ENCODE measurements at regions not wholly inside any gene's neighbourhood (a gene's known extent, or its start where the extent isn't known, plus 50 kb on each side); places are given as distances from the start of the nearest gene placed in this dataset.

DNA sequence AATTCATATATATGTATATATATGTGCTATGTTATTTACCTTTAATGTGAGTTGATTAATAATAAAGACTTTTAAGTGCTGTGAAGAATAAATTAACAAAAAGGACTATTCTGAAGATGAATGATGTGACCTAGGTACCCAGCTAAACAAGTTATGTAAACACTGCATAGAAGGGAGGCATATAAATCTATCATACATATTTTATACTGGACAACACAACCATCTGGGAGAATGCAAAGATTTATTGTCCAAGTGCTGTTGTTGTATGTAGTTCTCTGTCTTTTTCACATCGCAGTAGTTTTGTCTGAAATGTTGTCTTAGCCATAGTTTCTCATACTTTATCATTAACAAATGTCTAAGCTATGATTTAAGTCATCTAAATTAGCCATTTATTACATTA lies 337.6 kb downstream of the PCDH18 start:
- TF ChIP-seq PAX8 (IDR thresholded peaks at IDR 0.05) = no peak
- TF ChIP-seq, protein P1, sequence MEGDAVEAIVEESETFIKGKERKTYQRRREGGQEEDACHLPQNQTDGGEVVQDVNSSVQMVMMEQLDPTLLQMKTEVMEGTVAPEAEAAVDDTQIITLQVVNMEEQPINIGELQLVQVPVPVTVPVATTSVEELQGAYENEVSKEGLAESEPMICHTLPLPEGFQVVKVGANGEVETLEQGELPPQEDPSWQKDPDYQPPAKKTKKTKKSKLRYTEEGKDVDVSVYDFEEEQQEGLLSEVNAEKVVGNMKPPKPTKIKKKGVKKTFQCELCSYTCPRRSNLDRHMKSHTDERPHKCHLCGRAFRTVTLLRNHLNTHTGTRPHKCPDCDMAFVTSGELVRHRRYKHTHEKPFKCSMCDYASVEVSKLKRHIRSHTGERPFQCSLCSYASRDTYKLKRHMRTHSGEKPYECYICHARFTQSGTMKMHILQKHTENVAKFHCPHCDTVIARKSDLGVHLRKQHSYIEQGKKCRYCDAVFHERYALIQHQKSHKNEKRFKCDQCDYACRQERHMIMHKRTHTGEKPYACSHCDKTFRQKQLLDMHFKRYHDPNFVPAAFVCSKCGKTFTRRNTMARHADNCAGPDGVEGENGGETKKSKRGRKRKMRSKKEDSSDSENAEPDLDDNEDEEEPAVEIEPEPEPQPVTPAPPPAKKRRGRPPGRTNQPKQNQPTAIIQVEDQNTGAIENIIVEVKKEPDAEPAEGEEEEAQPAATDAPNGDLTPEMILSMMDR (IDR thresholded peaks at IDR 0.05 in 2 of 3, conservative IDR thresholded peaks at IDR 0.05 in 1 of 3; ENCODE audit: control insufficient read depth in 2 of 3, extremely low read depth in 1 of 3, insufficient read depth in 1 of 3, low read depth in 3 of 3, low read length in 3 of 3) = no peak
- TF ChIP-seq, protein P2, sequence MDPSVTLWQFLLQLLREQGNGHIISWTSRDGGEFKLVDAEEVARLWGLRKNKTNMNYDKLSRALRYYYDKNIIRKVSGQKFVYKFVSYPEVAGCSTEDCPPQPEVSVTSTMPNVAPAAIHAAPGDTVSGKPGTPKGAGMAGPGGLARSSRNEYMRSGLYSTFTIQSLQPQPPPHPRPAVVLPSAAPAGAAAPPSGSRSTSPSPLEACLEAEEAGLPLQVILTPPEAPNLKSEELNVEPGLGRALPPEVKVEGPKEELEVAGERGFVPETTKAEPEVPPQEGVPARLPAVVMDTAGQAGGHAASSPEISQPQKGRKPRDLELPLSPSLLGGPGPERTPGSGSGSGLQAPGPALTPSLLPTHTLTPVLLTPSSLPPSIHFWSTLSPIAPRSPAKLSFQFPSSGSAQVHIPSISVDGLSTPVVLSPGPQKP (IDR thresholded peaks at IDR 0.05; ENCODE audit: low read depth, low read length) = no peak
- no peak for TF ChIP-seq BCL11A (IDR thresholded peaks at IDR 0.05; ENCODE audit: low read depth, low read length)
- TF ChIP-seq RCOR1 (conservative IDR thresholded peaks at IDR 0.05; ENCODE audit: low read depth, low read length) = no peak
- no peak for TF ChIP-seq SIX5 (IDR thresholded peaks at IDR 0.05; ENCODE audit: low read depth, low read length, severe bottlenecking)
- TF ChIP-seq, protein P3, sequence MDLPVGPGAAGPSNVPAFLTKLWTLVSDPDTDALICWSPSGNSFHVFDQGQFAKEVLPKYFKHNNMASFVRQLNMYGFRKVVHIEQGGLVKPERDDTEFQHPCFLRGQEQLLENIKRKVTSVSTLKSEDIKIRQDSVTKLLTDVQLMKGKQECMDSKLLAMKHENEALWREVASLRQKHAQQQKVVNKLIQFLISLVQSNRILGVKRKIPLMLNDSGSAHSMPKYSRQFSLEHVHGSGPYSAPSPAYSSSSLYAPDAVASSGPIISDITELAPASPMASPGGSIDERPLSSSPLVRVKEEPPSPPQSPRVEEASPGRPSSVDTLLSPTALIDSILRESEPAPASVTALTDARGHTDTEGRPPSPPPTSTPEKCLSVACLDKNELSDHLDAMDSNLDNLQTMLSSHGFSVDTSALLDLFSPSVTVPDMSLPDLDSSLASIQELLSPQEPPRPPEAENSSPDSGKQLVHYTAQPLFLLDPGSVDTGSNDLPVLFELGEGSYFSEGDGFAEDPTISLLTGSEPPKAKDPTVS (IDR thresholded peaks at IDR 0.05; ENCODE audit: low read depth, low read length) = no peak
- TF ChIP-seq, protein P4, sequence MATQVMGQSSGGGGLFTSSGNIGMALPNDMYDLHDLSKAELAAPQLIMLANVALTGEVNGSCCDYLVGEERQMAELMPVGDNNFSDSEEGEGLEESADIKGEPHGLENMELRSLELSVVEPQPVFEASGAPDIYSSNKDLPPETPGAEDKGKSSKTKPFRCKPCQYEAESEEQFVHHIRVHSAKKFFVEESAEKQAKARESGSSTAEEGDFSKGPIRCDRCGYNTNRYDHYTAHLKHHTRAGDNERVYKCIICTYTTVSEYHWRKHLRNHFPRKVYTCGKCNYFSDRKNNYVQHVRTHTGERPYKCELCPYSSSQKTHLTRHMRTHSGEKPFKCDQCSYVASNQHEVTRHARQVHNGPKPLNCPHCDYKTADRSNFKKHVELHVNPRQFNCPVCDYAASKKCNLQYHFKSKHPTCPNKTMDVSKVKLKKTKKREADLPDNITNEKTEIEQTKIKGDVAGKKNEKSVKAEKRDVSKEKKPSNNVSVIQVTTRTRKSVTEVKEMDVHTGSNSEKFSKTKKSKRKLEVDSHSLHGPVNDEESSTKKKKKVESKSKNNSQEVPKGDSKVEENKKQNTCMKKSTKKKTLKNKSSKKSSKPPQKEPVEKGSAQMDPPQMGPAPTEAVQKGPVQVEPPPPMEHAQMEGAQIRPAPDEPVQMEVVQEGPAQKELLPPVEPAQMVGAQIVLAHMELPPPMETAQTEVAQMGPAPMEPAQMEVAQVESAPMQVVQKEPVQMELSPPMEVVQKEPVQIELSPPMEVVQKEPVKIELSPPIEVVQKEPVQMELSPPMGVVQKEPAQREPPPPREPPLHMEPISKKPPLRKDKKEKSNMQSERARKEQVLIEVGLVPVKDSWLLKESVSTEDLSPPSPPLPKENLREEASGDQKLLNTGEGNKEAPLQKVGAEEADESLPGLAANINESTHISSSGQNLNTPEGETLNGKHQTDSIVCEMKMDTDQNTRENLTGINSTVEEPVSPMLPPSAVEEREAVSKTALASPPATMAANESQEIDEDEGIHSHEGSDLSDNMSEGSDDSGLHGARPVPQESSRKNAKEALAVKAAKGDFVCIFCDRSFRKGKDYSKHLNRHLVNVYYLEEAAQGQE (IDR thresholded peaks at IDR 0.05; ENCODE audit: low read depth, low read length) = no peak
- TF ChIP-seq, protein P5, sequence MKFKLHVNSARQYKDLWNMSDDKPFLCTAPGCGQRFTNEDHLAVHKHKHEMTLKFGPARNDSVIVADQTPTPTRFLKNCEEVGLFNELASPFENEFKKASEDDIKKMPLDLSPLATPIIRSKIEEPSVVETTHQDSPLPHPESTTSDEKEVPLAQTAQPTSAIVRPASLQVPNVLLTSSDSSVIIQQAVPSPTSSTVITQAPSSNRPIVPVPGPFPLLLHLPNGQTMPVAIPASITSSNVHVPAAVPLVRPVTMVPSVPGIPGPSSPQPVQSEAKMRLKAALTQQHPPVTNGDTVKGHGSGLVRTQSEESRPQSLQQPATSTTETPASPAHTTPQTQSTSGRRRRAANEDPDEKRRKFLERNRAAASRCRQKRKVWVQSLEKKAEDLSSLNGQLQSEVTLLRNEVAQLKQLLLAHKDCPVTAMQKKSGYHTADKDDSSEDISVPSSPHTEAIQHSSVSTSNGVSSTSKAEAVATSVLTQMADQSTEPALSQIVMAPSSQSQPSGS (IDR thresholded peaks at IDR 0.05; ENCODE audit: low read length) = no peak
- TF ChIP-seq ZZZ3 (IDR thresholded peaks at IDR 0.05; ENCODE audit: control insufficient read depth, insufficient read length, low read depth) = no peak
